DOHH2 (cell line): ENCODE measurements at regions not wholly inside any gene's neighbourhood (a gene's known extent, or its start where the extent isn't known, plus 50 kb on each side); places are given as distances from the start of the nearest gene placed in this dataset.

Source experiments
- EZH2phosphoT487 ChIP-seq: fragments of 200-600 bp; sonication (generic); IDR thresholded peaks from 2 replicates; pipeline ENCODE4 v1.6.1; 2017; ENCODE audit warnings: borderline replicate concordance, mild to moderate bottlenecking, antibody characterized with exemption, low read length, moderate library complexity, mixed read lengths
- TF ChIP-seq, protein P1 (sequence below): fragments of 200-600 bp; sonication (generic); IDR thresholded peaks from one replicate; pipeline ENCODE4 v1.5.1; 2014; ENCODE audit warnings: antibody characterized with exemption, mild to moderate bottlenecking, low read depth, low read length; ENCODE audit not compliant: poor library complexity, severe bottlenecking

DNA sequence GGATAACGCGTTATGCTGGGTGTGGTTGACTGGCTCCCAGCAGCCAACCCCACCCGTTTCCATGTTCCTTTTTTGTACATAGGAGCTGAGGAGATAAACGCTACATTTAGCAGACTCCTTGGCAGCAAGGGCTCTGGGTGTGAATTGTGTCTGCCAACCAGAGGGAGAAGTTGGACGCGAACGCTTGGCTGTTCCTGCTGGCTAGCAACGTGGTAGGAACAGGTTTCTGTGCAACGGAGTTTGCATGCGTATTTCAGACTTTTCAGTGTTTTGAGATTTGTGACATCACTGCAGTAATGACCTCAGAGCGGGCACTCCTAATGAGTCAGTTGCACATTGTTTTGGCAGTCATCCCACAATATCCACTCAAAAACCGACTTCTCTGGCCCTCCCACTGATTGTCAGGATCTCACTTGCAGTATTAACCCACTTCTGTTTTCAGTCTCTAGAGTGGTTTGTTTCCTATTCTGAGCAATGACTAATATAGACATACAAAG is 98.7 kb upstream of the RGS1 start:
- TF ChIP-seq, protein P1, sequence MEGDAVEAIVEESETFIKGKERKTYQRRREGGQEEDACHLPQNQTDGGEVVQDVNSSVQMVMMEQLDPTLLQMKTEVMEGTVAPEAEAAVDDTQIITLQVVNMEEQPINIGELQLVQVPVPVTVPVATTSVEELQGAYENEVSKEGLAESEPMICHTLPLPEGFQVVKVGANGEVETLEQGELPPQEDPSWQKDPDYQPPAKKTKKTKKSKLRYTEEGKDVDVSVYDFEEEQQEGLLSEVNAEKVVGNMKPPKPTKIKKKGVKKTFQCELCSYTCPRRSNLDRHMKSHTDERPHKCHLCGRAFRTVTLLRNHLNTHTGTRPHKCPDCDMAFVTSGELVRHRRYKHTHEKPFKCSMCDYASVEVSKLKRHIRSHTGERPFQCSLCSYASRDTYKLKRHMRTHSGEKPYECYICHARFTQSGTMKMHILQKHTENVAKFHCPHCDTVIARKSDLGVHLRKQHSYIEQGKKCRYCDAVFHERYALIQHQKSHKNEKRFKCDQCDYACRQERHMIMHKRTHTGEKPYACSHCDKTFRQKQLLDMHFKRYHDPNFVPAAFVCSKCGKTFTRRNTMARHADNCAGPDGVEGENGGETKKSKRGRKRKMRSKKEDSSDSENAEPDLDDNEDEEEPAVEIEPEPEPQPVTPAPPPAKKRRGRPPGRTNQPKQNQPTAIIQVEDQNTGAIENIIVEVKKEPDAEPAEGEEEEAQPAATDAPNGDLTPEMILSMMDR = no peak
- TF ChIP-seq EZH2phosphoT487 = no peak
